ENCODE measurements at regions not wholly inside any gene's neighbourhood (a gene's known extent, or its start where the extent isn't known, plus 50 kb on each side); places are given as distances from the start of the nearest gene placed in this dataset.

DNA sequence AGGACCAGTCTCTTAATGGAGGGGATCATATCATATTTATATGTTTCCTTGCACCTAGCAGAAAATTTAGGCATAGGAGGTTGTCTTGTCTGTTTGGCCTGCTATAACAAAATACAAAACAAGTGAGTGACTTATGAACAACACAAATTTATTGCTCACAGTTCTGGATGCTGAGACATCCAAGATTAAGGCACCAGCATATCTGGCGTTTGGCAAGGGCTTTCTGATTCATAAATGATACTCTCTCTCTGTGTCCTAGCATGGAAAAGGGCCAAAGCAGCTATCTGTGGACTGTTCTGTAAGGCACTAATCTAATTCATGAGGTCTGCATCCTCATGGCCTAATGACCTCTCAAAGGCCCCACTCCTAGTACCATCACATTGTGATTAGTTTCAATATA, 683.0 kb downstream of the NR2F2 start:
- Histone ChIP-seq H4K91ac (ENCODE audit: low read depth, low read length, poor library complexity) (no peak overlapping the region), H3K4me3 (ENCODE audit: low read length in 2 of 2) (no peak overlapping the region), H3K4ac (ENCODE audit: low read length) (no peak overlapping the region), H2AK5ac (ENCODE audit: low read depth, low read length) (no peak overlapping the region), H2BK15ac (ENCODE audit: low read length) (no peak overlapping the region), H3K4me1 (ENCODE audit: control insufficient read depth in 2 of 2, insufficient read depth in 1 of 2, low read depth in 1 of 2, low read length in 2 of 2) (peaks cover 0 to 7% of the 10 kb centered on the region in 2 donors), H2BK120ac (ENCODE audit: low read depth, low read length) (no peak overlapping the region), H2BK5ac (ENCODE audit: low read length) (no peak overlapping the region), H3K23ac (ENCODE audit: low read depth, low read length, poor library complexity) (no peak overlapping the region), H3K27ac (replicated peaks; ENCODE audit: low read length) (no peak overlapping the region), H3K18ac (ENCODE audit: low read length) (no peak overlapping the region), H3K36me3 (replicated peaks in 1 of 2; ENCODE audit: control insufficient read depth in 2 of 2, insufficient read depth in 2 of 2, low read length in 2 of 2) (no peaks in the 10 kb centered on the region), H3K14ac (ENCODE audit: low read length) (no peak overlapping the region), H3K9ac (ENCODE audit: low read depth, low read length, poor library complexity) (no peak overlapping the region), H3K79me1 (ENCODE audit: low read depth, low read length) (no peaks in the 10 kb centered on the region), H2AFZ (ENCODE audit: low read length) (no peak overlapping the region), H2BK12ac (ENCODE audit: low read length) (no peak overlapping the region), H4K8ac (ENCODE audit: low read depth, low read length) (no peak overlapping the region), H3K4me2 (ENCODE audit: insufficient read depth, low read length, poor library complexity, severe bottlenecking) (no peak overlapping the region), H3K9me3 (replicated peaks in 1 of 2; ENCODE audit: control insufficient read depth in 2 of 2, insufficient read depth in 1 of 2, low read depth in 1 of 2, low read length in 2 of 2) (peaks cover 0 to 24% of the 10 kb centered on the region in 2 donors), H3K27me3 (ENCODE audit: control insufficient read depth in 3 of 3, insufficient read depth in 3 of 3, low read depth in 1 of 3, low read length in 3 of 3) (no peaks in the 10 kb centered on the region)
- WGBS, 2 donors (ENCODE audit: extremely low coverage in 2 of 2, insufficient read length in 2 of 2, insufficient replicate concordance in 1 of 2), result no CpG with 5 or more reads among the region's 1 CpG
- no peak for DNase-seq (ENCODE audit: low spot score)

DNA sequence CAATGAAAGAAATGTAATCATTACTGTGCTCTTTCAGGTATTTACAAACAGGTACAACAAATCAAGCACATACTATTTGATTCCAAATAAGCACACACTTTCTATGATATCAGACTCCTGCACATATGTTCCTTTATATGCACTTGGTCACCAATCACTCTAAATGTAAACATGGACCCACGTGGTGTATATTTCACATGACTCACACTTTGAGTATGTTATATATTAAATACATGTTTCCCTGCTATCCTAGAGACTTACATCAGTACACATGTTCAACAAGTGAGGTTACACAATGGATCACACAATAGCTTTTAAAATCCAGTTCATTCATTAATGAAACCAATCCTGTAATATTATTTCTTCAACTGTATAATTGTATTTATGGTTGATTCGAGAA, 683.5 kb downstream of the NR2F2 start:
- no peak for DNase-seq (ENCODE audit: low spot score)
- H3K14ac ChIP-seq (ENCODE audit: low read length), result no peak overlapping the region
- no peak overlapping the region for H2AFZ ChIP-seq (ENCODE audit: low read length)
- no peak overlapping the region for H3K18ac ChIP-seq (ENCODE audit: low read length)
- no peak overlapping the region for H3K4me3 ChIP-seq (ENCODE audit: low read length in 2 of 2)
- H3K9ac ChIP-seq (ENCODE audit: low read depth, low read length, poor library complexity), result no peak overlapping the region
- H3K27ac ChIP-seq (replicated peaks; ENCODE audit: low read length), result no peak overlapping the region
- H2BK5ac ChIP-seq (ENCODE audit: low read length), result no peak overlapping the region
- no CpG with 5 or more reads among the region's 2 CpGs for WGBS, 2 donors (ENCODE audit: extremely low coverage in 2 of 2, insufficient read length in 2 of 2, insufficient replicate concordance in 1 of 2)
- H3K23ac ChIP-seq (ENCODE audit: low read depth, low read length, poor library complexity), result no peak overlapping the region
- no peak overlapping the region for H2AK5ac ChIP-seq (ENCODE audit: low read depth, low read length)
- no peak overlapping the region for H2BK120ac ChIP-seq (ENCODE audit: low read depth, low read length)
- no peak overlapping the region for H2BK15ac ChIP-seq (ENCODE audit: low read length)
- H3K79me1 ChIP-seq (ENCODE audit: low read depth, low read length), result no peaks in the 10 kb centered on the region
- peaks cover 0 to 4% of the 10 kb centered on the region in 2 donors for H3K4me1 ChIP-seq (ENCODE audit: control insufficient read depth in 2 of 2, insufficient read depth in 1 of 2, low read depth in 1 of 2, low read length in 2 of 2)
- no peak overlapping the region for H3K4me2 ChIP-seq (ENCODE audit: insufficient read depth, low read length, poor library complexity, severe bottlenecking)
- no peak overlapping the region for H4K8ac ChIP-seq (ENCODE audit: low read depth, low read length)
- H3K27me3 ChIP-seq (ENCODE audit: control insufficient read depth in 3 of 3, insufficient read depth in 3 of 3, low read depth in 1 of 3, low read length in 3 of 3), result no peaks in the 10 kb centered on the region
- no peaks in the 10 kb centered on the region for H3K36me3 ChIP-seq (replicated peaks in 1 of 2; ENCODE audit: control insufficient read depth in 2 of 2, insufficient read depth in 2 of 2, low read length in 2 of 2)
- no peak overlapping the region for H2BK12ac ChIP-seq (ENCODE audit: low read length)
- H4K91ac ChIP-seq (ENCODE audit: low read depth, low read length, poor library complexity), result no peak overlapping the region
- H3K4ac ChIP-seq (ENCODE audit: low read length), result no peak overlapping the region
- H3K9me3 ChIP-seq (replicated peaks in 1 of 2; ENCODE audit: control insufficient read depth in 2 of 2, insufficient read depth in 1 of 2, low read depth in 1 of 2, low read length in 2 of 2), result peaks cover 0 to 24% of the 10 kb centered on the region in 2 donors

DNA sequence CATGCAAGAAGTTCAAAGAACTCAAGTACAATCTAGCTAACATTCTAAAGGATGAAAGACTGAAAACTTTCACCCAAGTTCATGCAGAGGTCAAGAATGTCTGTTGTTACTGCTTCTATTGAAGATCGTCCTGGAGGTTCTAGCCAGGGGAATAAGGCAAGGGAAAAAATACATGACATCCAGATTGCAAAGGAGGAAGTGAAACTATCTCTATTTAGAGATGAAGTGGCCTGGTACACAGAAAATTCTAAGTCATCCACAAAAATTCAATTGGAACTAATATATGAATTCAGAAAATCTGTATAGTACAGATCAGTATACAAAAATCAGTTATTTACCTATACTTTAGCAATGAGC, 693.0 kb downstream of the NR2F2 start:
- no CpG with 5 or more reads among the region's 1 CpG for WGBS, 2 donors (ENCODE audit: extremely low coverage in 2 of 2, insufficient read length in 2 of 2, insufficient replicate concordance in 1 of 2)
- Histone ChIP-seq H3K4me2 (ENCODE audit: insufficient read depth, low read length, poor library complexity, severe bottlenecking) (no peak overlapping the region), H2BK15ac (ENCODE audit: low read length) (no peak overlapping the region), H3K23ac (ENCODE audit: low read depth, low read length, poor library complexity) (no peak overlapping the region), H3K27me3 (ENCODE audit: control insufficient read depth in 3 of 3, insufficient read depth in 3 of 3, low read depth in 1 of 3, low read length in 3 of 3) (no peaks in the 10 kb centered on the region), H3K27ac (replicated peaks; ENCODE audit: low read length) (no peak overlapping the region), H3K18ac (ENCODE audit: low read length) (no peak overlapping the region), H3K4ac (ENCODE audit: low read length) (no peak overlapping the region), H2AFZ (ENCODE audit: low read length) (no peak overlapping the region), H3K9ac (ENCODE audit: low read depth, low read length, poor library complexity) (no peak overlapping the region), H4K91ac (ENCODE audit: low read depth, low read length, poor library complexity) (no peak overlapping the region), H3K9me3 (replicated peaks in 1 of 2; ENCODE audit: control insufficient read depth in 2 of 2, insufficient read depth in 1 of 2, low read depth in 1 of 2, low read length in 2 of 2) (peaks cover 0 to 5% of the 10 kb centered on the region in 2 donors), H2AK5ac (ENCODE audit: low read depth, low read length) (no peak overlapping the region), H2BK5ac (ENCODE audit: low read length) (no peak overlapping the region), H4K8ac (ENCODE audit: low read depth, low read length) (no peak overlapping the region), H3K79me1 (ENCODE audit: low read depth, low read length) (no peaks in the 10 kb centered on the region), H3K4me1 (ENCODE audit: control insufficient read depth in 2 of 2, insufficient read depth in 1 of 2, low read depth in 1 of 2, low read length in 2 of 2) (peaks cover 0 to 9% of the 10 kb centered on the region in 2 donors), H2BK120ac (ENCODE audit: low read depth, low read length) (no peak overlapping the region), H2BK12ac (ENCODE audit: low read length) (no peak overlapping the region), H3K4me3 (ENCODE audit: low read length in 2 of 2) (no peak overlapping the region), H3K14ac (ENCODE audit: low read length) (no peak overlapping the region), H3K36me3 (replicated peaks in 1 of 2; ENCODE audit: control insufficient read depth in 2 of 2, insufficient read depth in 2 of 2, low read length in 2 of 2) (no peaks in the 10 kb centered on the region)
- DNase-seq (ENCODE audit: low spot score), result no peak

DNA sequence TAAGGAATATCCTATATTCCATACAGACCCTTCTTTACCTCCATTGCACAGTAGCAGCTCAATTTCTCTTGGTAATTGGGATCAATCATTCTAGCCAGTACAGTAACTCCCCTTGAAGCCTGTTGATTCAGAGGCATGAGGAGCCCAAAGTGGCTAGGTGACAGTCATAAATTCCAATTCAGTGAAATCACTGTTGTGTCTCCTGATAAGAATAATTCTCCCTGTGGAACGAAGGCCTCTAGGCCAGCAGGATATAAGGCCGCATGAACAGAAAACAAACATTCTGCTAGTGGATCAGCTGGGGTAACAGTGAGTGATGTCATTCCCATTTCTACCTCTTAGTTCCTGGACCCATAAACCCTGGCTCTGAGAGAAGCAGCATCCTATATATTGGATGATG, 696.3 kb downstream of the NR2F2 start:
- no peak overlapping the region for H2AFZ ChIP-seq (ENCODE audit: low read length)
- no peak overlapping the region for H2BK120ac ChIP-seq (ENCODE audit: low read depth, low read length)
- no peak overlapping the region for H4K8ac ChIP-seq (ENCODE audit: low read depth, low read length)
- H3K18ac ChIP-seq (ENCODE audit: low read length), result no peak overlapping the region
- H3K9ac ChIP-seq (ENCODE audit: low read depth, low read length, poor library complexity), result no peak overlapping the region
- DNase-seq (ENCODE audit: low spot score), result no peak
- H2AK5ac ChIP-seq (ENCODE audit: low read depth, low read length), result no peak overlapping the region
- H3K4me3 ChIP-seq (ENCODE audit: low read length in 2 of 2), result no peak overlapping the region
- no peak overlapping the region for H3K23ac ChIP-seq (ENCODE audit: low read depth, low read length, poor library complexity)
- H3K27me3 ChIP-seq (ENCODE audit: control insufficient read depth in 3 of 3, insufficient read depth in 3 of 3, low read depth in 1 of 3, low read length in 3 of 3), result no peaks in the 10 kb centered on the region
- H3K4me1 ChIP-seq (ENCODE audit: control insufficient read depth in 2 of 2, insufficient read depth in 1 of 2, low read depth in 1 of 2, low read length in 2 of 2), result peaks cover 0 to 9% of the 10 kb centered on the region in 2 donors
- no peak overlapping the region for H3K4ac ChIP-seq (ENCODE audit: low read length)
- no peak overlapping the region for H2BK12ac ChIP-seq (ENCODE audit: low read length)
- no peak overlapping the region for H2BK5ac ChIP-seq (ENCODE audit: low read length)
- no peak overlapping the region for H3K27ac ChIP-seq (replicated peaks; ENCODE audit: low read length)
- H3K4me2 ChIP-seq (ENCODE audit: insufficient read depth, low read length, poor library complexity, severe bottlenecking), result no peak overlapping the region
- H4K91ac ChIP-seq (ENCODE audit: low read depth, low read length, poor library complexity), result no peak overlapping the region
- no CpG with 5 or more reads among the region's 2 CpGs for WGBS, 2 donors (ENCODE audit: extremely low coverage in 2 of 2, insufficient read length in 2 of 2, insufficient replicate concordance in 1 of 2)
- H3K14ac ChIP-seq (ENCODE audit: low read length), result no peak overlapping the region
- H3K79me1 ChIP-seq (ENCODE audit: low read depth, low read length), result no peaks in the 10 kb centered on the region
- H3K9me3 ChIP-seq (replicated peaks in 1 of 2; ENCODE audit: control insufficient read depth in 2 of 2, insufficient read depth in 1 of 2, low read depth in 1 of 2, low read length in 2 of 2), result peaks cover 3 to 18% of the 10 kb centered on the region in 2 donors
- H3K36me3 ChIP-seq (replicated peaks in 1 of 2; ENCODE audit: control insufficient read depth in 2 of 2, insufficient read depth in 2 of 2, low read length in 2 of 2), result no peaks in the 10 kb centered on the region
- no peak overlapping the region for H2BK15ac ChIP-seq (ENCODE audit: low read length)
